ENCODE measurements at regions not wholly inside any gene's neighbourhood (a gene's known extent, or its start where the extent isn't known, plus 50 kb on each side); places are given as distances from the start of the nearest gene placed in this dataset.

DNA sequence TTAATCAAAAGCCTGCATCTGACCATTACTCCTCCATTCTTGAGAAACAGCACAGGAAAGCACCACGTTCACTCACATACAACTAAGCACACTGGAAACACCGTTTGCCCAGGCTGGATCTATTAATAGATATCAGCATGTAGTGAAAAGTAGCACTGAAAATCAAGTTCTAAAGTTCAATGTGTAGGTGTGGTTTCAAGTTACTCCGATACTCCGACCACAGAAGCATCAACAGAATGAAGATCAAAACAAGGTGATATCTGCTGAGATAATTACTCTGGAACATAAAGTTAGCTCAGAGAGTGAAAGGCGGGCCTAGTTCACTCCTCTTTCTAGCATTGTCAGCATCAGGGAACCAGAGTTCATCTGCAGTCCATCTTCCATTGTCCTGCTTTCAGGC lies 1367.4 kb upstream of the ACVR2A start:
- TF ChIP-seq POLR2A (IDR thresholded peaks at IDR 0.05) (no peak), EP300 (IDR thresholded peaks at IDR 0.05) (no peak)
- TF ChIP-seq, protein P1, sequence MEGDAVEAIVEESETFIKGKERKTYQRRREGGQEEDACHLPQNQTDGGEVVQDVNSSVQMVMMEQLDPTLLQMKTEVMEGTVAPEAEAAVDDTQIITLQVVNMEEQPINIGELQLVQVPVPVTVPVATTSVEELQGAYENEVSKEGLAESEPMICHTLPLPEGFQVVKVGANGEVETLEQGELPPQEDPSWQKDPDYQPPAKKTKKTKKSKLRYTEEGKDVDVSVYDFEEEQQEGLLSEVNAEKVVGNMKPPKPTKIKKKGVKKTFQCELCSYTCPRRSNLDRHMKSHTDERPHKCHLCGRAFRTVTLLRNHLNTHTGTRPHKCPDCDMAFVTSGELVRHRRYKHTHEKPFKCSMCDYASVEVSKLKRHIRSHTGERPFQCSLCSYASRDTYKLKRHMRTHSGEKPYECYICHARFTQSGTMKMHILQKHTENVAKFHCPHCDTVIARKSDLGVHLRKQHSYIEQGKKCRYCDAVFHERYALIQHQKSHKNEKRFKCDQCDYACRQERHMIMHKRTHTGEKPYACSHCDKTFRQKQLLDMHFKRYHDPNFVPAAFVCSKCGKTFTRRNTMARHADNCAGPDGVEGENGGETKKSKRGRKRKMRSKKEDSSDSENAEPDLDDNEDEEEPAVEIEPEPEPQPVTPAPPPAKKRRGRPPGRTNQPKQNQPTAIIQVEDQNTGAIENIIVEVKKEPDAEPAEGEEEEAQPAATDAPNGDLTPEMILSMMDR (IDR thresholded peaks at IDR 0.05): no peak
